Stimulated activated CD4-positive, alpha-beta T cell treated with anti-CD3 and anti-CD28 coated beads, Interleukin-2, amount 100 ng/mL, for 24 hours (primary cell): ENCODE measurements at regions not wholly inside any gene's neighbourhood (a gene's known extent, or its start where the extent isn't known, plus 50 kb on each side); places are given as distances from the start of the nearest gene placed in this dataset.
"Not testable (repeated sequence)": the region's sequence is repeated elsewhere in the genome, so short reads cannot be mapped to it uniquely, and the experiment has no call there.

ENCODE experiments used
- DNase-seq, 2 donors: peaks; one replicate each; pipeline ENCODE4 v3.0.0-alpha.2; 2020

DNA sequence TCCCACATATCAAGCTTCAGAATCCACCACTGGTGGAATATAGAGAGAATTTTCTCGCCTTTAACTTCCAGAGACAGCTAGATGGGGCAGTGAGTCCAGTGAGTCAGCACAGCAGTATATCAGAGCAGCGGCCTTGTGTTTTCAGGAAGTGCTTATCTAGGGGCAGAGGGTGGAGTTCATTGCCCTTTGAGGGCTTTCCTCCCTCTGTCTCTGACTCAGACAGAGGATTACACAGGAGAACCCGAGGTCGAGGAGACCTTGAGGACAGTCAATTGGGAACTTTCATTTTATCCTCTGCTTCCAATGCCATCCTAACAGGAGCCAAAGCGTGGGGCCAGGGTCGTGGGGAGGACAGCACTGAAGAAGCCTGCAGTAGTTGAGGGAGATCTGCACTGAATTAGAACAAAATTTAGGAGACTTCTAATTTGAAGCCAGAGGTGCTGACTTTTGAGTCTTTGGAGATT lies 109.6 kb upstream of the UMPS start:
- DNase-seq, result peak; percentile 10 to 18

DNA sequence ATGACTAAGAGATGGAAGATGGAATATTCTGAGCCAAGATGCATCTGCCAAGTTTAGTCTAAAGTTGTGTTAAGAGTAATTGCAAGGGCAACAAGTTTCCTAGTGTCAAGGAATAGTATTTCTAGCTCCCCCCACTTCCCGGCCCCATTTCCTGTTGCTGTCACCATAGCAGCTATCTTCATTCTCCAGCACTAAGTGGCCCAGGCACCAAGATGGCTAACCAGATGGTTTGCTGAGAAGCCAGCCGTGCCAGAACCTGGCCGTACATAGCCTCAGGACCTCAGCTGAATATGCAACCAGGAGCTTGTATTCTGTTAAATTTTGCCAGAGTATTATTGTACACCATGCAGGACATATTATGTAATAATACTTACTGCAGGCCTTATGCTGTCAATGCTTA lies 108.8 kb upstream of the UMPS start:
- DNase-seq, result no peak

DNA sequence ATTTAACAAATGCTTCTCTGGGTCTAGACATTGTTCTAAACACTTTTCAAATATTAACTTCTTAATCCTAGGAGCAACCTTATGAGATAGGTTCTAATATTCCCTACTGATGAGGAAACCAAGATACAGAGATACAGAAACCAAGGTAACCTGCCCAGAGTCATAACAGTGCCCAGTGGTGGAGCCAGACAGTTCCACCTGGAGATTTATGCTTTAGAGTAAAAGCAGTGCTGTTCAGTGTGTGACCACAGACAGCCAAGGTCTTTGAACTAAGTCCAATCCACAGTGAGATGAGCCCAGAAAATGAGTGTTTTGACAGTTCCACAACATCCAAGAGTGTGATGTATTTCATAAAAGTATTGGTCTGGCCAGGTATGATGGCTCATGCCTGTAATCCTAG lies 105.2 kb upstream of the UMPS start:
- no peak for DNase-seq

DNA sequence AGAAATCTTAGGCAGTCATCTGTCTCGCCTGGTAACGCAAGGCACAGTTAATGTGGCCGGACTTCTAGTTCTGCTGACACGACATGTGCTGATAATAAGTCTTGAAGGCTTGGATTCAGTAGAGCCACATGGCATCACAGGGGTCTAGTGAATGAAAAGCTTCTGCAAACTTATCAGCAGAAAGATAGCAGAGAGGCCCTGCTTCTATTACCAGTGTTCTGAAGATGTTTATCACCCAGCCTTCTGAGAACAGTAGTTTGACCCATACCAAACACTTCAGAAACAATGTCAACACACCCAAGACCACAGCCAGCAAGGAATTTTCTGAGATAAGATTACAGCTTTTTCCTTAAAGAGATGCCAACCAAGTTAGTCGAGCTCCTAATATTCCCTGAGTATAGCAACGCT lies 102.7 kb upstream of the UMPS start:
- DNase-seq, result no peak

GRCh38 chr3:124628863-124629262 lies 101.4 kb upstream of the UMPS start:
- DNase-seq, result no peak

DNA sequence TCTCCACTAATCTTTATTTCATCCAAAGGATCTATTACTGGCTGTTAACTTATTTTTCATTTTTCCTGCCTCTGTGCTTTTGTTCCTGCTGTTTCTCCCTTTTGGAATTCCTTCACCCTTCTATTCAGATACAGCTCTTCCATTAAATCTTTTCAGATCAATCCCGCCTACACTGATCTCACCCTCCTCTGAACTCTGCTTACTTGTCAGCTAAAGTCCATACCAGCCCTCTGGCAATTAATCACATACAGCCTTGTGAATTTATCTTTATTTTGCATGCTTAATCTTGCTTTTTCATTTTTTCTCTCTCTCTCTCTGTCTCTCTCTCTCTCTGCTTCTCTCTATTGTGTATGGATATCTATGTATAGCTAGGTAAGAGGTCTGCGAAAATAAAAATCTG lies 100.8 kb upstream of the UMPS start:
- DNase-seq, result no peak

GRCh38 chr3:124630960-124631359 lies 99.3 kb upstream of the UMPS start:
- no peak for DNase-seq

DNA sequence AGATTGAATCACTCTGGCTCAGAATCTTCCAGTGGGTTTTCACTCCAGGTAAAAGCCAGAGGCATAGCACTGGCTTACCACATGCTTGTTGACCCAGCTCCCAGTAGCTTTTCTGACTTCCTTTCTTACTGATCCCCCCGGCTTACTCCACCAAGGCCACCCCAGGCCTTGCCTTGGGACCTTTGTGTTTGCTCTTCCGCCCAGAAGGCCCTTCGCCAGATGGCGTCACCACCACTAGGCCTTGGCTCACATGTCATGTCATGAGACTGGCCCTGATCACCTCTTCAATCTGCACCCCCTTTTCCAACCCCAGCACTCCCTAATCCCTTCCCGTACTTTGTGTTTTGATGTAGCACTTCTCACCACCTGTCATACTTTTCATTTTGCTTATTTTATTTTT lies 98.5 kb upstream of the UMPS start:
- no peak for DNase-seq

DNA sequence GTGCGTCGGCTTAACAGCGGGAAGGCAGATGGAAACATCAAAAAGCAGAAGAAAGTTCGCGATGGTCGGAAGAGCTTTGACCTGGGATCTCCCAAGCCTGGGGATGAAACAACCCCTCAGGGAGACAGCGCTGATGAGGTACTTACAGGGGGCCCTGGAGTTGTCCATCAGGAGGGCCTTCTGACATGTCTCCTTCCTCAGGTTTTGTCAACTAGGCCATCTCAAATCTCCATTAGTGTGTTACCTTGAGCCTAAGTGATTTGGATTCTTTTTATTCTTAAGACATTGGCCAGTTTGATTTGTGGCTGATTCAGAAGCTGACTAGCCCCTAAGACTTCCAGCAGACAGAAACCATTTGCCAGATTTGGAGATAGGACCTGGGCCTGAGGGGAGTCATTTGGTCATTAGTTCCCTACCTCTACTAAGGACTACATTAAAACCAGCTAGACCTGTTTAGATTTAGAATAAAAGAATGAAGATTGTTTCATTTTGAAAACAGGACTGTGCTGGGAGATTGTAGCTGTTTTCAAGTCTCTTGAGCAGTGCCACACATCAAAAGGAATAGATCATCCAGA lies 97.6 kb upstream of the UMPS start:
- DNase-seq, result no peak

- DNase-seq, result no peak
Observed at GRCh38 chr3:124633524-124633923, 96.7 kb upstream of the UMPS start.

DNA sequence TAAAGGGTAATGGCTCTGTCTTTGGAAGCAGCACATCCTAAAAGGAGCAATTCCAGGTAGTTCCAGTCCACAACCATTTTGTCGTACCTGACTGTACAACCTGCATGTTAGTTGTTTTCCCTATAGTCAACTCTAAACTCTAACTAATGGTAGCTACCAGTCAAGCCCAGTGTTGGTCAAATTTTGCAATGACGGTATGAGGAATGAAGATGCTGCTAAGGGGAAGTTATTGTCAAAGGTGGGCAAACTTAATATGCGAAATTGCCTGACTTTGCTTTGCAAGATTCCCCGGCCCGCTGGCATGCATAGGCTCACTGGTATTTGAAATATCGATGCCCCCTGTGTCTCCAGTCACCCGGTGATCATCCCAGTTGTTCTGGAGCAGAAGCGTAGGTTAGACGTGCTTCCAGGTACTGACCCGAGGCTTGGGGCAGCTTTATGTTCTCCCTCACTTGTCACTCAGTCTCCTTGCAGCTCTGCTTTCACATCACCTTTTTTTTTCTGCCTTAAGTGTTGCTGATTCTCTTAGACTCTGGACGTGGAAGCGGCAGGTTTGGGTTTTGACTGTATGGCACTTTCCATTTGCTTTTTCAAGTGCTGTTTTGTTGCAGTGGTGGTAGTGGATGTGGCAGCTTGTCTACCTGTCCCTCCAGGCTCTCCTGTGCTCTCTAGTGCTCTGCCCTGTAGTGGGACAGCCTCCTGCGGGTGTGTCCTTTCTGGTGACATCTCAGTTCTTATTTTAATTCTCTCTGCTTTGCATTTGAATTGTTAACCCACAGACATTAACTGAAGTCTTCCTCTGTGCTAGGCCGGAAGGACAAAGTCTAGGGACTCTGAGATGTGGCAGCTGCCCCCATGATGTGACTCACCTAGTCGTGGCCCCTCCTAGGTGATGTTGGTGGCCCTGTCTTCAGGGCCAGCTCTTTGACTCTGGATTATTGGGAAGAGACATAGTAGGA lies 95.8 kb upstream of the UMPS start:
- no peak for DNase-seq

DNA sequence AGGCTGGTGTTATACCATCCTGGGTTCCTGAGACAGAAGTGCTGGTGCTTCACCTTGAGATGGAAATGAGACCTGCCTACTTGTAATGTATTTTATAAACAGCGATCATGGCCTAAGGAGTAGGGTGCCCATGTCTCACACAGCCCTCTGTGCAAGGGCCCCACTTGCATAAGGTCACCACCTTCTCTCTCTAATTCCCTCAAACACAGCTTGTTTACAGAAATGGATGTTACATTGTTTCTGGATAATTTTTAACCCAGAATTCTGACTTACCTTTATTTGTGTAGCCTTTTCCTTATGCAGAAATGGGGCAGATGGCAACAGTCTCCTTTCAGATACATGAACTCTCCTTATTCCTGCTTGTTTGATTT lies 95.1 kb upstream of the UMPS start:
- no peak for DNase-seq

DNA sequence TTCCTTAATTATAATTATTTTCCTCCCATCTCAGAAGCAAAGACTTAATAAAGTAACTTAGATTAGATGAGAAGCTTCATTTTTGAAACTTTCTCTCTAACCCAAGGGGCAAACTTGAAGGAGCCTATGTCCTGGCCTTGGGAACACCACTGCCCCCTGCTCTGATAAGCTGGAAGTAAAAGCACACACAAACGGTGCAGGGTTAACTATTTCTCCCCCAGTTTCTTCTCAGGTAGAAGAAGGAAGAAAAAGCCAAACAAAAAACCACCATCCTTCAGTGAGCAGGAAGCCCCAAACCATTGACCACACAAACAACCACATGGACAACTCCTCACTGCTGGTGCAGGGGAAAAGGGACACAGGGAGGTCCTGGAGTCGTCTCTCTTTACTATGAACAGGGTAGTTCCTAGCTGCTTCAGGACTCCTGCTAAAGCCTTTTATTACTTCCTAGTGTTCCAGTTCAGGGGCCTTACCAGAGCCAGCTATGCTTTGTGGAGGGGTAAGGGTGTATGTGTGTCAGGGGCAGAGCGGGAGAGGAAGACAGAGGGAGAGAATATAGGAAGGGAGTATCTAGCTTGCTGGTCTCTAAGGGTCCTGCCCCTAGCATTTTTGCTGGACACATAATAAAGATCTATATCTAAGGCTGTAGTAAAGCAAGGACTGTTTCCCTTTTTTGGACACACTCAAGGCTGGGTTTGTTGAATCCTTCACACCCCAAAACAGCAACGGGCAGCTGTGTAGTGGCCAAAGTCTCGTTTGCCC lies 94.0 kb upstream of the UMPS start:
- no peak for DNase-seq

DNA sequence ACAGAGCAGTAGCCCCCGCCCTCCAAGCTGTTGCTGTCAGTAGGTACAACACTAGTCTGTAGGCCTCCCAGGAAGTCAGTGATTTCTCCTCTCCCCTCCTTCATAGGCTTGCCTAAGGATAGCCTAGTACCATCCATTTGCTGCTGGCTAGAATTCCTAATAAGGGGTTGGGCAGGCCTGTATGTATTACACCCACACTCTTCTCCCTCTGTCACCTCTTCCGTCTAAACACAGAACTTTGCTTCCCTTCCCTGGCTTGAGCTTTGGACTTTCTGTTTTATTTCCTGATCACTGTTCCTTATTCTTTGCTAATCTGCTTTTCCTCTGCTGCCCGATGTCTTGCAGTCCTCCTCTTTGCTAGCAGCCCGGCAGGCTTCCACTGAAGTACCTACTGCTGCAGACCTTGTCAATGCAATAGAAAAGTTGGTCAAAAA lies 93.4 kb upstream of the UMPS start:
- no peak for DNase-seq

DNA sequence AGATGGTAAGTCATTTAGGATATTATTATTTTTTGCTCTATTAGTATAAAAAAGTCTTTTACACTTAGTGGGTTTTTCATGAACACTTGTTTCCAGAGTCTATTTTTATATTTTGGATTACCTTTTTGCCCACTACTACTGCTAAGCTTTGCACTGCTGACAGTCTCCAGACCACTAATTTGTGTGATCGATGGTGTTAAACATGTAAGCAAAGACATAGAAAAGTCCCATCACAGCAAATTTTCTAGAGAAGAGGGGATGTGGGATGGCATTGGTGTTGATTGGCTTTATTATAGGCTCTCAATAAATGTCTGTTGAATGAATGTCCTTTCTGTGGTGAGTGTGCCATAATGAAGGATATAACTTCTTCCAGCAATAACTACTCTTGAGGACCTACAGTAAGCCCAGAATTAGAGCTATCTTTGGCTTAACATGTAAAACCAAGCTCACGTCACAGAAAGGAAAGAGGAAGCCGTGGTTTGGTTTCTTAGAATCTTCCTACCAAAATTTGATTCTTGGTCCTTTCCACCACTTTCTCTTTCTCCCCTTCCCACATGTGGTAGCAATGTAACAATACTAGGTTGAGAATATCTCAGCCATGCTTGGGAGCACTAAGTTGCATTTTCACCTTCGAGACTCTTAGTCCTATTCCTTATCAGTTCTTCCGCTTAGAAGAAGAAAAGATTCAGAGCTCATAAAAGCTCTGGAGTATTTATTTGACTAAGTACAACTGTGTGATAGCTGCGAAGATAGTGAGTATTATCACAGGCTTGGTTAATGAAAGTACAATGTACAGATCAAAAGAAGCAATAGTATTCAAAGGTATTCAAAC lies 90.6 kb upstream of the UMPS start:
- DNase-seq, result no peak

- no peak for DNase-seq
Observed at GRCh38 chr3:124640635-124641306, 89.5 kb upstream of the UMPS start.

DNA sequence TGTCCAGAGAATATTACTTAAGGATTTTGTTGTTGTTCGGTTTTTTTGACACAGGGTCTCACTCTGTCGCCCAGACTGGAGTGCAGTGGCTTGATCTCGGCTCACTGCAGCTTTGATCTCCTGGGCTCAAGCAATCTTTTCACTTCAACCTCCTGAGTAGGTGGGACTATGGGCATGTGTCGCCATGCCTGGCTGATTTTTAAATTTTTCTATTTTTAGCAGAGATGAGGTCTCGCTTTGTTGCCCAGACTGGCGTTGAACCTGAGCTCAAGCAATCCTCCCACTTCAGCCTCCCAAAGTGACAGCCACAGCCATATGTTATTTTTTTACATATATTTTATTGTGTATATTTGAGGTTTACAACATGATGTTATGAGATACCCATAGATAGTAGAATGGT lies 86.8 kb upstream of the UMPS start:
- DNase-seq, result no peak

DNA sequence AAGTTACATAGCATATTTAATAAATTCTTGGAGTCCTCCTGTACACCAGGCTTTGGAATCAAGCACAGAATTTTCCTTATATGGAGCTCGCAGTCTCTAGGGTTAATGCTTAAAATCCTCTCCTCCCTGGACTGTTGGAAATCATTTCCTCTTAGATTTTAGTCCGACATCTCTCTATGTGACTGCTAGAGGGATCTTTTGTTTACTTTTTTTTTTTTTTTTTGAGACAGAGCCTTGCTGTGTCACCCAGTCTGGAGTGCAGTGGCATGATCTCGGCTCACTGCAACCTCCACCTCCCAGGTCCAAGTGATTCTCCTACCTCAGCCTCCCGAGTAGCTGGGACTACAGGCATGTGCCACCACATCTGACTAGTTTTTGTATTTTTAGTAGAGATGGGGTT lies 84.1 kb upstream of the UMPS start:
- not testable (repeated sequence) for DNase-seq

DNA sequence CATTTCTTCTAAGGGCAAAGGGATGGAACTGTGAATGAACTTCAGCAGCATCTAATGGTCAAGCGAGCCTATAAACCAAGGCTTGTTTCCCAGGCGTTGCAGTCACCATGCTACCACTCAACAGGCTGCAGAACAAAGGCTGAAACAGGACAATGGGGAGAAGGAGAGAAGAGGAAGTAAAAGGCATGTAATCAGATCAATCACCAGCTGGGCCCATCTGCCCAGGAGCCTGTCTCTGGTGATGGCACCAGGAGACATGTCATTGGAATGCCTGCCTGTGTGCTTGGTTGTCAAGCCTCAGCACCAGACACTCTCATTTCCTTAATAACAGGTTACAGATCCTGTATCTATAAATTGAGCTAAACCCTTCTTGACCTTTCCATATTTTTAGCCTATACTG lies 81.7 kb upstream of the UMPS start:
- no peak for DNase-seq

DNA sequence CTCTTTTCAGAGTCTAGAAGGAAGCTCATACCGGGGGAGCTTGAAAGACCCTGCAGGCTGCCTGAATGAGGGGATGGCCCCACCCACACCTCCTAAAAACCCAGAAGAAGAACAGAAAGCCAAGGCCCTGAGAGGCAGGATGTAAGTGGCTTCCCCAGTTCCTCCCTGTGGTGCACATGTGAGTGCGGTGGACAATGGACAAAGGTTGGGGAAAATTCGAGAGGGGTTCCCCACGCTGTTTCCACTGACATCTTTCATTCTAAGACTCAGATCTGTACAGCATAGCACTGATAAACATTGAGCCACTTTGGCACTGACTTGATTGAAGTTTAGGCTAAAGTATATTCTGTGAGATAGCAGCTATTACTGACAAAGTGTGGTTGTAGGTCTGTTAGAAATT lies 79.5 kb upstream of the UMPS start:
- peak in 1 of 2 donors; percentile 25 for DNase-seq

DNA sequence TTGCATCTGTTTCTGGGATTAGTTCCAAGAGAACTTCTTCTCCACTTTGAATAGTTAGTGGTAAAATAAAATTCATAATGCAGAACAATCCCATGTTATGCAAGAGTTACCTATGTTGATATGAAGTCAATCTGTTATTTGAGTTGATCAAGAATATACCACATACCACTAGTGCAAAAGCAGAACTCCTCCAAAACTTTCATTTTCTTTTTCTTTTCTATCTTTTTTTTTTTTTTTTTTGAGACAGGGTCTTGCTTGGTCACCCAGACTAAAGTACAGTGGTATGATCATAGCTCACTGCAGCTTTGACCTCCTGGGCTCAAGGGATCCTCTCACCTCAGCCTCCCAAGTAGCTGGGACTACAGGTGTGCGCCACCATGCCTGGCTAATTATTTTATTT lies 78.8 kb upstream of the UMPS start:
- DNase-seq, result not testable (repeated sequence)

DNA sequence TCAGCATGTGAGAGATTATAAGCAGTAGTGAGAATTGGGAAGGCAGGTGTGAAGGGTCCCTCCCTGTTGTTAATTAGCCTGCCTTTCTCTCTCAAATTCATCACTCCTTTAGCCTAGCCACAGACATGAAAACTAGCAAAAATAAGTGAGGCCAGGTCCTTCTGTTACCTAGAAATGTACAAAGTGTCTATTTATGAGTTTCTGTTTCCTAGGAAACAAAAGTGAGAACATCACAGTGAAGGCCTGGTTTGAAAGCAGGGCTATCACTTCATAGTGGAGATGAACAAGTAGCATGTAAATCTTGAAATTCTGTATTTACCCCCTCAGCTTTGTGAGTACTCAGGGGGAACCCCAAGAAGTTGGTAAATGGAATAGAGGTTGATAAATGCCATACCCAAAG lies 78.2 kb upstream of the UMPS start:
- no peak for DNase-seq
